ENCODE measurements at regions not wholly inside any gene's neighbourhood (a gene's known extent, or its start where the extent isn't known, plus 50 kb on each side); places are given as distances from the start of the nearest gene placed in this dataset.

DNA sequence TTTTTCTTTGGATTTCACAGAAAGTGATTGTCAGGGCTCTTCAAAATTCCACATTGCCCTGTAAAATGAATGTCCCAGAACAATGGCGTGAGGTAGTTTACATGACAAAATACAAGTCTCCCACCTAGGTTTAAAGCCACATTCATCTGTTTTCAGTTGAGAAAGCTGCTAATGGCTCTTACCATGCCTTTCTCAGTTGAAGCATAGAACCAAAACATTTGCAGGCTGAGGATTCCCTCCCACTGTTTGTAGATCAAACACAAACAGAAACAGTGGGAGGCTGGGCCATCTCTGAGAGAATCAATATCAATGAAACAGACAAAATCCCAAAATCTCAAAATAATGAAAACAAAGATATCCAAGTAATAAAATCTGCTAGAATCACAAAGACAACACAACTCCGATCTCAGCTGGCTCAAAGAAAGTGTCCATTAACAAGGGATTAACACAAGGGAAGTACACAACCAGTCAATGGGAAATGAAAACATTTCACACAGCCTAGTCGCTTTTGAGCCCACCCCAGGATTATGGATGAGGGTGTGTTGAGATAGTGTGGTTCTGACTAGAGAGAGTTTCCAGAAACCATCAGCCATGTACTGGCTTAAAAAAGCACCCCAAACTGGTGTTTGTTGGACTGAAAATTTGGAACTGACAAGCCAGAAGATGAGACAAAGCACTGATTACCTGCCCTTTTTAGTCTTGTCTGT lies 54.5 kb upstream of the TMEM260 start:
- Histone ChIP-seq H3K27me3 (peaks cover 38% of the 10 kb centered on the region), H3K9me3 (no peaks in the 10 kb centered on the region), H3K36me3 (no peaks in the 10 kb centered on the region), H3K4me1 (no peaks in the 10 kb centered on the region), H3K4me3 (no peak overlapping the region), H3K27ac (no peak overlapping the region)
- TF ChIP-seq POLR2A (IDR thresholded peaks at IDR 0.05) (no peak), POLR2AphosphoS5 (IDR thresholded peaks at IDR 0.05) (no peak), EP300 (IDR thresholded peaks at IDR 0.05) (no peak)
- TF ChIP-seq, protein P1, sequence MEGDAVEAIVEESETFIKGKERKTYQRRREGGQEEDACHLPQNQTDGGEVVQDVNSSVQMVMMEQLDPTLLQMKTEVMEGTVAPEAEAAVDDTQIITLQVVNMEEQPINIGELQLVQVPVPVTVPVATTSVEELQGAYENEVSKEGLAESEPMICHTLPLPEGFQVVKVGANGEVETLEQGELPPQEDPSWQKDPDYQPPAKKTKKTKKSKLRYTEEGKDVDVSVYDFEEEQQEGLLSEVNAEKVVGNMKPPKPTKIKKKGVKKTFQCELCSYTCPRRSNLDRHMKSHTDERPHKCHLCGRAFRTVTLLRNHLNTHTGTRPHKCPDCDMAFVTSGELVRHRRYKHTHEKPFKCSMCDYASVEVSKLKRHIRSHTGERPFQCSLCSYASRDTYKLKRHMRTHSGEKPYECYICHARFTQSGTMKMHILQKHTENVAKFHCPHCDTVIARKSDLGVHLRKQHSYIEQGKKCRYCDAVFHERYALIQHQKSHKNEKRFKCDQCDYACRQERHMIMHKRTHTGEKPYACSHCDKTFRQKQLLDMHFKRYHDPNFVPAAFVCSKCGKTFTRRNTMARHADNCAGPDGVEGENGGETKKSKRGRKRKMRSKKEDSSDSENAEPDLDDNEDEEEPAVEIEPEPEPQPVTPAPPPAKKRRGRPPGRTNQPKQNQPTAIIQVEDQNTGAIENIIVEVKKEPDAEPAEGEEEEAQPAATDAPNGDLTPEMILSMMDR (IDR thresholded peaks at IDR 0.05), result no peak
- 18 to 23% methylated on average over 3 of the region's 3 CpGs for WGBS, 2 donors (ENCODE audit: low coverage in 1 of 2)
- ATAC-seq, result no peak

- Histone ChIP-seq H3K4me3 (no peak overlapping the region), H3K27ac (no peak overlapping the region), H3K36me3 (no peaks in the 10 kb centered on the region), H3K9me3 (no peaks in the 10 kb centered on the region), H3K4me1 (no peaks in the 10 kb centered on the region), H3K27me3 (peaks cover 29% of the 10 kb centered on the region)
- 30 to 36% methylated on average over 4 of the region's 4 CpGs for WGBS, 2 donors (ENCODE audit: low coverage in 1 of 2)
- ATAC-seq, result no peak
- TF ChIP-seq POLR2AphosphoS5 (IDR thresholded peaks at IDR 0.05), result no peak
- TF ChIP-seq POLR2A (IDR thresholded peaks at IDR 0.05), result no peak
- no peak for TF ChIP-seq EP300 (IDR thresholded peaks at IDR 0.05)
- TF ChIP-seq, protein P1 (IDR thresholded peaks at IDR 0.05), result no peak
Measured at GRCh38 chr14:56528927-56529326, 50.7 kb upstream of the TMEM260 start.
